ENCODE measurements at regions not wholly inside any gene's neighbourhood (a gene's known extent, or its start where the extent isn't known, plus 50 kb on each side); places are given as distances from the start of the nearest gene placed in this dataset.

DNA sequence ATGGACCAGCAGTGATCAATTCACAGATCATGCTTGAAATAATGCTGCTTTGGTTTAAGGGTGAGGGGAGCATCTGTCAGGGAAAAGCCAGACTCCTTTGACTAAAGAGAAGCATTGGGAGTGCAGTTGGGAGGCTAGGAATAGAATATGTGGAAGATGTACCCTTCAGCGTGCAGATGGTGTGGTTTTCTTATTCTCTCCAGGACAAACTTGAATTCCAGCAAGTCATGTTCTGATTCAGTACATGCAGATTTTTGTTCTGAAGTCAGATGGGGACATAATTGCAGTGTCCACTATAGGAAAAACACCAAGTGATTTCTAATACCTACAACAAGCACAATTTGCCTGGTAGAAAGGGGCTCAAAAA is 99.0 kb upstream of the LIMCH1 start:
- WGBS (ENCODE audit: extremely low coverage, insufficient read length, low lambda C conversion rate): no CpG with 5 or more reads among the region's 1 CpG
- no peak overlapping the region for H2BK20ac ChIP-seq (ENCODE audit: low read depth, low read length, poor library complexity, severe bottlenecking)
- H3K27ac Mint-ChIP-seq: no peak overlapping the region

More for the DNA sequence above, 99.0 kb upstream of the LIMCH1 start:
- H2AFZ ChIP-seq (ENCODE audit: low read length): no peak overlapping the region
- no peak overlapping the region for H3K4me3 Mint-ChIP-seq
- H3K36me3 Mint-ChIP-seq (ENCODE audit: insufficient read depth in 1 of 3, low read depth in 3 of 3): peaks cover 0 to 10% (median 2%) of the 10 kb centered on the region in 3 experiments; a peak in 2 of 7 replicates
- H2BK5ac ChIP-seq (ENCODE audit: insufficient read length, low read length): no peak overlapping the region
- no peak overlapping the region for H3T11ph ChIP-seq (ENCODE audit: low read length)
- no peak overlapping the region for H2AK5ac ChIP-seq (ENCODE audit: insufficient read length, low read length)
- no peak overlapping the region for H4K91ac ChIP-seq (ENCODE audit: insufficient read length, low read depth, low read length)
- H3K79me1 ChIP-seq (ENCODE audit: insufficient read depth, low read depth, low read length, poor library complexity, severe bottlenecking): no peaks in the 10 kb centered on the region
- H3K9me3 Mint-ChIP-seq: peaks cover 4 to 9% of the 10 kb centered on the region in 2 experiments; a peak in 3 of 5 replicates
- H3K4me2 ChIP-seq (ENCODE audit: insufficient read depth, insufficient read length, low read length): no peak overlapping the region
- no peak overlapping the region for H2BK120ac ChIP-seq (ENCODE audit: low read depth, low read length, poor library complexity, severe bottlenecking)
- no peak overlapping the region for H4K5ac ChIP-seq (ENCODE audit: insufficient read length, low read depth, low read length)
- no peak overlapping the region for H3K56ac ChIP-seq (ENCODE audit: insufficient read length, low read depth, low read length)
- H3K4ac ChIP-seq (ENCODE audit: low read depth, low read length): no peak overlapping the region
- H3K27me3 Mint-ChIP-seq (ENCODE audit: low read depth): peaks cover 4% of the 10 kb centered on the region
- H3K23me2 ChIP-seq (ENCODE audit: insufficient read length, low read depth, low read length, poor library complexity, severe bottlenecking): no peaks in the 10 kb centered on the region
- TF ChIP-seq, protein P1, sequence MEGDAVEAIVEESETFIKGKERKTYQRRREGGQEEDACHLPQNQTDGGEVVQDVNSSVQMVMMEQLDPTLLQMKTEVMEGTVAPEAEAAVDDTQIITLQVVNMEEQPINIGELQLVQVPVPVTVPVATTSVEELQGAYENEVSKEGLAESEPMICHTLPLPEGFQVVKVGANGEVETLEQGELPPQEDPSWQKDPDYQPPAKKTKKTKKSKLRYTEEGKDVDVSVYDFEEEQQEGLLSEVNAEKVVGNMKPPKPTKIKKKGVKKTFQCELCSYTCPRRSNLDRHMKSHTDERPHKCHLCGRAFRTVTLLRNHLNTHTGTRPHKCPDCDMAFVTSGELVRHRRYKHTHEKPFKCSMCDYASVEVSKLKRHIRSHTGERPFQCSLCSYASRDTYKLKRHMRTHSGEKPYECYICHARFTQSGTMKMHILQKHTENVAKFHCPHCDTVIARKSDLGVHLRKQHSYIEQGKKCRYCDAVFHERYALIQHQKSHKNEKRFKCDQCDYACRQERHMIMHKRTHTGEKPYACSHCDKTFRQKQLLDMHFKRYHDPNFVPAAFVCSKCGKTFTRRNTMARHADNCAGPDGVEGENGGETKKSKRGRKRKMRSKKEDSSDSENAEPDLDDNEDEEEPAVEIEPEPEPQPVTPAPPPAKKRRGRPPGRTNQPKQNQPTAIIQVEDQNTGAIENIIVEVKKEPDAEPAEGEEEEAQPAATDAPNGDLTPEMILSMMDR (conservative IDR thresholded peaks at IDR 0.05): no peak
- H2BK12ac ChIP-seq (ENCODE audit: insufficient read length, low read depth, low read length): no peak overlapping the region
- H3K14ac ChIP-seq (ENCODE audit: insufficient read depth, low read length): no peak overlapping the region
- H4K20me1 ChIP-seq (ENCODE audit: control insufficient read depth, insufficient read depth, insufficient read length): no peaks in the 10 kb centered on the region
- peaks cover 28 to 33% of the 10 kb centered on the region in 2 experiments for H3K4me1 Mint-ChIP-seq
- no peak overlapping the region for H2BK15ac ChIP-seq (ENCODE audit: low read depth, low read length)
- no peak overlapping the region for H3K23ac ChIP-seq (ENCODE audit: insufficient read length, low read depth, low read length)
- H3K27ac ChIP-seq (ENCODE audit: insufficient read length, low read depth, low read length): no peak overlapping the region
- DNase-seq: no peak
- no peak overlapping the region for H3K18ac ChIP-seq (ENCODE audit: insufficient read length, low read depth, low read length)
- no peak overlapping the region for H4K8ac ChIP-seq (replicated peaks; ENCODE audit: insufficient read length, low read depth, low read length)
- no peak overlapping the region for H3K9ac ChIP-seq (ENCODE audit: extremely low read depth, insufficient read length, low read length)
- no peaks in the 10 kb centered on the region; the same call in 1 of the 2 replicates for H3K4me1 ChIP-seq (ENCODE audit: insufficient read depth, low read length)
- no peaks in the 10 kb centered on the region for H3K9me3 ChIP-seq (ENCODE audit: control insufficient read depth, low read depth, low read length)
- no peaks in the 10 kb centered on the region for H3K27me3 ChIP-seq (ENCODE audit: insufficient read depth, low read length)
- H3K79me2 ChIP-seq (ENCODE audit: insufficient read depth, low read length): no peaks in the 10 kb centered on the region
